Cardiac muscle cell (in vitro differentiated cells and primary cell): ENCODE measurements at regions not wholly inside any gene's neighbourhood (a gene's known extent, or its start where the extent isn't known, plus 50 kb on each side); places are given as distances from the start of the nearest gene placed in this dataset.

Experiments used
- DNase-seq, 2 donors: peaks; one replicate each; pipeline versions ENCODE4 v3.0.0 to v3.0.0-alpha.2; 2010 to 2017; ENCODE audit warnings: low read depth in 1 of 2, low spot score in 1 of 2
- H3K27ac ChIP-seq: fragments of 200-600 bp; sonication (generic); 2 replicates; pipeline ENCODE4 v1.5.1; 2016
- H3K27me3 ChIP-seq: fragments of 200-600 bp; sonication (generic); 2 replicates; pipeline ENCODE4 v1.6.0; 2016; ENCODE audit warnings: control low read depth
- H3K36me3 ChIP-seq: fragments of 200-600 bp; sonication (generic); 2 replicates; pipeline ENCODE4 v1.5.1; 2016; ENCODE audit warnings: control low read depth
- H3K4me1 ChIP-seq: fragments of 200-600 bp; sonication (generic); 2 replicates; pipeline ENCODE4 v1.8.1; 2017; ENCODE audit warnings: low read depth, mild to moderate bottlenecking, mixed run types
- H3K4me3 ChIP-seq: fragments of 200-600 bp; sonication (generic); 2 replicates; pipeline ENCODE4 v1.5.1; 2016; ENCODE audit warnings: mild to moderate bottlenecking
- H3K9me3 ChIP-seq: fragments of 200-600 bp; sonication (generic); 2 replicates; pipeline ENCODE4 v1.5.1; 2017; ENCODE audit warnings: low read depth, mild to moderate bottlenecking, control low read depth
- CTCF ChIP-seq: IDR thresholded peaks from 2 replicates; pipeline ENCODE4 v1.5.1; 2012; ENCODE audit warnings: low read depth, mild to moderate bottlenecking, low read length

- H3K36me3 ChIP-seq = no peaks in the 10 kb centered on the region
- TF ChIP-seq CTCF = no peak
- H3K27ac ChIP-seq = no peak overlapping the region
- no peaks in the 10 kb centered on the region for H3K27me3 ChIP-seq
- no peaks in the 10 kb centered on the region for H3K4me1 ChIP-seq
- no peaks in the 10 kb centered on the region for H3K9me3 ChIP-seq
- no peak overlapping the region for H3K4me3 ChIP-seq
- no peak for DNase-seq
Observed at GRCh38 chr13:107020393-107020792, 452.5 kb upstream of the ARGLU1 start.

- H3K9me3 ChIP-seq = no peaks in the 10 kb centered on the region
- no peak for DNase-seq
- no peak overlapping the region for H3K4me3 ChIP-seq
- no peaks in the 10 kb centered on the region for H3K27me3 ChIP-seq
- no peak for TF ChIP-seq CTCF
- no peaks in the 10 kb centered on the region for H3K4me1 ChIP-seq
- no peaks in the 10 kb centered on the region for H3K36me3 ChIP-seq
- H3K27ac ChIP-seq = no peak overlapping the region
Observed at GRCh38 chr13:107018285-107018684, 450.3 kb upstream of the ARGLU1 start.

GRCh38 chr13:107006661-107007060 is 438.7 kb upstream of the ARGLU1 start:
- Histone ChIP-seq H3K27me3 (no peaks in the 10 kb centered on the region), H3K9me3 (no peaks in the 10 kb centered on the region), H3K27ac (no peak overlapping the region), H3K4me3 (no peak overlapping the region), H3K4me1 (no peaks in the 10 kb centered on the region), H3K36me3 (no peaks in the 10 kb centered on the region)
- no peak for DNase-seq
- no peak for TF ChIP-seq CTCF

GRCh38 chr13:107005577-107005976 is 437.6 kb upstream of the ARGLU1 start:
- no peak for TF ChIP-seq CTCF

GRCh38 chr13:107003911-107004310 is 436.0 kb upstream of the ARGLU1 start:
- H3K27ac ChIP-seq = no peak overlapping the region
- no peaks in the 10 kb centered on the region for H3K9me3 ChIP-seq
- no peaks in the 10 kb centered on the region for H3K36me3 ChIP-seq
- no peaks in the 10 kb centered on the region for H3K27me3 ChIP-seq
- no peak for TF ChIP-seq CTCF
- no peak overlapping the region for H3K4me3 ChIP-seq
- DNase-seq = no peak
- H3K4me1 ChIP-seq = no peaks in the 10 kb centered on the region

More at GRCh38 chr13:107005577-107005976, 437.6 kb upstream of the ARGLU1 start:
- Histone ChIP-seq H3K4me1 (no peaks in the 10 kb centered on the region), H3K27ac (no peak overlapping the region), H3K4me3 (no peak overlapping the region), H3K9me3 (no peaks in the 10 kb centered on the region), H3K27me3 (no peaks in the 10 kb centered on the region), H3K36me3 (no peaks in the 10 kb centered on the region)
- DNase-seq = no peak

- no peaks in the 10 kb centered on the region for H3K9me3 ChIP-seq
- H3K4me1 ChIP-seq = no peaks in the 10 kb centered on the region
- no peak overlapping the region for H3K27ac ChIP-seq
- H3K4me3 ChIP-seq = no peak overlapping the region
- H3K27me3 ChIP-seq = no peaks in the 10 kb centered on the region
- TF ChIP-seq CTCF = no peak
- DNase-seq = no peak
- H3K36me3 ChIP-seq = no peaks in the 10 kb centered on the region
Observed at GRCh38 chr13:106998664-106999063, 430.7 kb upstream of the ARGLU1 start.
